GF-D8 (cell line): ENCODE measurements at regions not wholly inside any gene's neighbourhood (a gene's known extent, or its start where the extent isn't known, plus 50 kb on each side); places are given as distances from the start of the nearest gene placed in this dataset.

ENCODE experiments used
- DNase-seq: peaks from one replicate; lab custom pipeline; 2025; lab: John Stamatoyannopoulos, UW

- no peak for DNase-seq
These were observed 131.3 kb downstream of the INHBB start for GRCh38 chr2:120477198-120477597.

DNA sequence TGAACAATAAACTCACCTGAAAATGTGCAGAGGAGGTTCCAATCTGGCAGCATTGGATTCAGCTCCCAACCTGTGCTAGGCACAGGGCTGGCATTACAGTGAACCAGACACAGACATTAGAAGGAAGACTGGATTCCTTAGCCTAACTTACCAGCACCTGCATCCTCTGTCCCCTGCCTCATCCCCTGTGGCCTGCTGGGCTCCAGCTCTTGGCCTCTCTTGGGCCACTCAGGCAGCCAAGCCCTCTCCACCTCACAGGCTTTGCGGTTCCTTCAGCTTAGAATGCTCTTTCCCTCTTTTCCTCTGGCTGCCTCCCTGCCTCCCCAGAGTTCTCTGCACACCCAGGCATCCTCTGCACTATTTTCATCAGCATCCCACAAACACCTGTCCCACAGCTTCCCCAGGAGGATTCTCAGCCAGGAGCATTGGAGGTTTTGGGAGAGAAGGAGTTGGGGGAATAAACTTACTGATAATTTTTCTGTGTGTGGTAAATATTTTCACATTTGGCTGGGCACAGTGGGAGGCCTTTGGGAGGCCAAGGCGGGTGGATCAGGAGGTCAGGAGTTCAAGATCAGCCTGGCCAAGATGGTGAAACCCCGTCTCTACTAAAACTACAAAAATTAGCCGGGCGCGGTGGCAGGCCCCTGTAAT lies 132.0 kb downstream of the INHBB start:
- DNase-seq = no peak

DNA sequence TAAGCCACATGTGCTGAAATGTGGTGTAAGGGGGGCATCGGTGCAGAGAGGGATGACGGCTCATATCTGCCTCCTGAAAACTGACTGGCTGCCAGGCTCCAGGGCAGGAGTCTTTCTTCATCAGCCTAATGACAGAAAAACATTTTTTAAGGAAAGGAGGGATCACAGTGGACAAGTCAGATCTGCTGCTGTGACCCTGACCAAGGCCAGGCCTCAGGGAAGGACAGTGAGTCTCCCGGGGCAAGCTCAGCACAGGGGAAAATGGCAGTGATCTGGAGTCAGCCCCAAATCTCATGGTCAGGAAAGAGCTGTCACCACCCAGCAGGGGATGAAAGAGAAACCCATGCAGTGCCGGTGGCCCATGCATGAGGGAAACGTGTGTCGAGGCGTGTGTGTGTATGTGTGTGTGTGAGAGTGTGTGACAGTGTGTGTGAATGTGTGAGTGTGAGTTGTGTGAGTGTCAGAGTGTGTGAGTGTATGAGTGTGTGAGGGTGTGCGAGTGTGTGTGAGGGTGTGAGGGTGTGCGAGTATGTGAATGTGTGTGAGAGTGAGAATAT lies 134.5 kb downstream of the INHBB start:
- DNase-seq = no peak

GRCh38 chr2:120480903-120481445 lies 135.0 kb downstream of the INHBB start:
- DNase-seq = no peak

- no peak for DNase-seq
These were observed 135.7 kb downstream of the INHBB start for GRCh38 chr2:120481446-120482194.

- no peak for DNase-seq
These were observed 136.4 kb downstream of the INHBB start for GRCh38 chr2:120482334-120482733.

DNA sequence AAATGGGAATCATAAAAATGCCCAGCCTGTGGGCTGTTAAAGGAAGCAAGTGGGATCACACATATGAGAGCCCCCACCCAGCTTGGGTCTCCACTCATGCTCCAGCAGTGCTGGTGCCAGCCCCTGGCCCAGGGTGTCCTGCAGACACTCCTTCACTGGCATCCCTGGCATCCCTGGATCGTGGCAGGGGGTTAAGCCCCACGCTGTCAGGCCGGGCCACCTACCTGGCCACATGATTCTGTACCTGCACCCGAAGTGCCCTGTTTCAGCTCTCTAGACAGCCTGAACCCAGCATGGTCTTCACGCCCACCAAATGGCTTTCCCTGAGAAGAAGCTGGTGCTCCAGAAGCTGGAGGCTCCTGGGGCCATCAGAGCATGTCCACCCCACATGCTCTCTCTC lies 137.4 kb downstream of the INHBB start:
- no peak for DNase-seq

GRCh38 chr2:120485096-120485495 lies 139.2 kb downstream of the INHBB start:
- no peak for DNase-seq

GRCh38 chr2:120486441-120486840 lies 140.5 kb downstream of the INHBB start:
- no peak for DNase-seq

DNA sequence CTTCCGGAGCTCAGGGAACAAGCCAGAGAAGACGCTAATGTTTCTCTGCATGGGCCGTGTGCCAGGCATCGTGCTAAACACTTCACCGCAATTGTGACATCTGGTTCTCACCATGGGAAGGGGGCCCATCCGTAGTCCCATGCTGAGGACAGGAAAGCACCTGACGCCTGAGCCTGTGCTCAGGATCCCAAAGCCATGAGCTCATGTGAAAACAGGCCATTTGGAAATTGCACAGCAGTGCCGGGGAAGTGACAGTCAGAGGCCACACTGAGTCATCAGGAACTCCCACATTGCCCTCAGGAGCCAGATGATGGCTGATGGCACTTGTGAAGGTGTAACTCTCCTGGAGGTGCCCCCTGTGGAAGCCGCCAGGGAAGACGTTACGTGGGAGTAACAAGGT lies 141.0 kb downstream of the INHBB start:
- DNase-seq = no peak

GRCh38 chr2:120488531-120488930 lies 142.6 kb downstream of the INHBB start:
- no peak for DNase-seq

GRCh38 chr2:120489023-120489422 lies 143.1 kb downstream of the INHBB start:
- DNase-seq = no peak

DNA sequence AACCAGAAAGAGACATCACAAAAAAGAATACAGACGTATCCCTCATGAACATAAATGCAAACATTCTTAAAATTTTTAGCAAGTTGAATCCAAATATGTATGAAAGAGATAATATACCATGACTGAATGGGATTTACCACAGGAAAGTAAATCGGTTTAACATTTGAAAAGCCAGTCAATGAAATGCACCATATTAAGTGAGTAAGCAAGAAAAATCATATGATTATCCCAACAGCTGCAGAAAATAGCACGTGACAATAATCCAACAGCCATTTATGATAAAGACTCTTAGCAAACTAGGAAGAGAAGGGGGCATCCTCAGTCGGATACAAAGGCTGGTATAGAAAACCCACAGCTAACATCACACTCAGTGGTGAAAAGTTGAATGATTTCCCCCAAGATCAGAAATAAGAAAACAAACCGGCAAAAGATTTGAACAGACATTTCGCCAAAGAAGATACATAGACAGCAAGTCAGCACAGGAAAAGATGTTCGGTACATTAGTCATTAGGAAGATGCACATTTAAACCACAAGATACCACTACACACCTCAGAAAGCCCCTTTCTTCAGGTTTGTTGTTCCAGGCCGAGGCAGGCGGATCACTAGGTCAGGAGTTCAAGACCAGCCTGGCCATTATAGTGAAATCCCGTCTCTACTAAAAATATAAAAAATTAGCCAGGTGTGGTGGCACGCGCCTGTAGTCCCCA lies 144.3 kb downstream of the INHBB start:
- no peak for DNase-seq

GRCh38 chr2:120491111-120491625 lies 145.2 kb downstream of the INHBB start:
- no peak for DNase-seq

DNA sequence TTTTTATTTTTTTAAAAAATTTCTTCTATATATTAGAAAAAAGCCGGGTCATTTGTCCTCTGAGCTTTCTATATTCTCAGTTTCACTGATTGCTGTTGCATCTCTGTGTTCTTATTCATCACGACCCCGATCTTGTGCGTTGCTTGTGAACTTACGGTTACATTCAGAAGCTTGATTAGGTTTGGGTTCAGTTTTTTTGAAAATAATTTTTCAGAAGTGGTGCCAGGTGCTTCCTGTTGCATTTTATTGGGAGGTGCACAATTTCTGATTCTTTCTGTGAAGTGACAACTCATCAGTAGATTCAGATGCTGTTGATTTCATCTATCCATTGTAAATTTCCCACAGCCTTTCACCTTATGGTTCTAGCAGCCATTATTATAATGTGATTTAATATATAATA lies 147.3 kb downstream of the INHBB start:
- no peak for DNase-seq

- DNase-seq = no peak
These were observed 148.5 kb downstream of the INHBB start for GRCh38 chr2:120494446-120494845.

- no peak for DNase-seq
These were observed 149.7 kb downstream of the INHBB start for GRCh38 chr2:120495586-120495985.

GRCh38 chr2:120496235-120496634 lies 150.3 kb downstream of the INHBB start:
- no peak for DNase-seq

- DNase-seq = no peak
These were observed 150.8 kb downstream of the INHBB start for GRCh38 chr2:120496759-120497158.

GRCh38 chr2:120497261-120497977 lies 151.5 kb downstream of the INHBB start:
- DNase-seq = no peak

- no peak for DNase-seq
These were observed 152.2 kb downstream of the INHBB start for GRCh38 chr2:120498121-120498520.
